HG03469 (cell line): ENCODE measurements at regions not wholly inside any gene's neighbourhood (a gene's known extent, or its start where the extent isn't known, plus 50 kb on each side); places are given as distances from the start of the nearest gene placed in this dataset.

ENCODE experiments used
- ATAC-seq: cut with Tn5 transposase; IDR thresholded peaks from one replicate; pipeline ENCODE4 v1.9.1; 2021; ENCODE audit warnings: mild to moderate bottlenecking, moderate library complexity, moderate number of reproducible peaks; ENCODE audit not compliant: unreplicated experiment

GRCh38 chr2:12429779-12430406 is 286.8 kb upstream of the TRIB2 start:
- no peak for ATAC-seq

GRCh38 chr2:12430407-12431133 is 286.2 kb upstream of the TRIB2 start:
- ATAC-seq = peak; percentile 98

GRCh38 chr2:12432985-12433625 is 283.6 kb upstream of the TRIB2 start:
- ATAC-seq = no peak

GRCh38 chr2:12433626-12433990 is 283.1 kb upstream of the TRIB2 start:
- ATAC-seq = no peak

GRCh38 chr2:12434630-12435098 is 282.1 kb upstream of the TRIB2 start:
- no peak for ATAC-seq

GRCh38 chr2:12435430-12436222 is 281.1 kb upstream of the TRIB2 start:
- no peak for ATAC-seq

GRCh38 chr2:12436483-12436882 is 280.3 kb upstream of the TRIB2 start:
- no peak for ATAC-seq

- ATAC-seq = no peak
These were observed 279.7 kb upstream of the TRIB2 start for GRCh38 chr2:12436935-12437561.

- no peak for ATAC-seq
These were observed 276.0 kb upstream of the TRIB2 start for GRCh38 chr2:12440731-12441130.

GRCh38 chr2:12441750-12442475 is 274.8 kb upstream of the TRIB2 start:
- ATAC-seq = no peak

GRCh38 chr2:12442476-12442847 is 274.3 kb upstream of the TRIB2 start:
- no peak for ATAC-seq

- no peak for ATAC-seq
These were observed 267.8 kb upstream of the TRIB2 start for GRCh38 chr2:12448846-12449505.

GRCh38 chr2:12451726-12452125 is 265.0 kb upstream of the TRIB2 start:
- no peak for ATAC-seq

GRCh38 chr2:12452185-12452584 is 264.6 kb upstream of the TRIB2 start:
- no peak for ATAC-seq

GRCh38 chr2:12453731-12454130 is 263.0 kb upstream of the TRIB2 start:
- ATAC-seq = no peak

- ATAC-seq = no peak
These were observed 261.1 kb upstream of the TRIB2 start for GRCh38 chr2:12455661-12456060.

GRCh38 chr2:12456293-12457106 is 260.2 kb upstream of the TRIB2 start:
- ATAC-seq = peak; percentile 93

- no peak for ATAC-seq
These were observed 258.9 kb upstream of the TRIB2 start for GRCh38 chr2:12457831-12458230.

- no peak for ATAC-seq
These were observed 253.5 kb upstream of the TRIB2 start for GRCh38 chr2:12463189-12463588.
